A673 (cell line): ENCODE measurements at regions not wholly inside any gene's neighbourhood (a gene's known extent, or its start where the extent isn't known, plus 50 kb on each side); places are given as distances from the start of the nearest gene placed in this dataset.

Source experiments
- BruUV-seq: library from RNA; stranded (reverse); fragments of 400-500 nt; replicated peaks from 2 replicates; lab custom pipeline; 2021; lab: Mats Ljungman, UMichigan
- CTCF ChIA-PET: fragments of 300-600 bp; sonication (Branson Sonifier 250); formaldehyde crosslinking; loops from one replicate; lab custom pipeline; 2022; ENCODE audit warnings: antibody characterized with exemption; lab: Charles Lee
- POLR2A ChIA-PET: fragments of 300-600 bp; sonication (Branson Sonifier 250); formaldehyde crosslinking; loops from one replicate; lab custom pipeline; 2022; ENCODE audit warnings: antibody characterized with exemption; ENCODE audit not compliant: low non-redundant PET; lab: Charles Lee
- DNase-seq: peaks from one replicate; pipeline ENCODE4 v3.0.0-alpha.2; 2015; ENCODE audit warnings: low spot score
- H3K27ac ChIP-seq: fragments of 200-600 bp; sonication (generic); 2 replicates; pipeline ENCODE4 v1.5.1; 2016; ENCODE audit warnings: mixed run types, low read depth, mild to moderate bottlenecking, mixed read lengths, antibody characterized with exemption, low read length; ENCODE audit not compliant: poor library complexity, severe bottlenecking
- H3K27me3 ChIP-seq: fragments of 200-600 bp; sonication (generic); replicated peaks from 2 replicates; pipeline ENCODE4 v1.6.1; 2017; ENCODE audit warnings: mixed run types, low read depth, mild to moderate bottlenecking, mixed read lengths, antibody characterized with exemption, low read length; ENCODE audit not compliant: insufficient read depth, poor library complexity
- H3K36me3 ChIP-seq: fragments of 200-600 bp; sonication (generic); 2 replicates; pipeline ENCODE4 v1.6.1; 2016; ENCODE audit warnings: mixed run types, mild to moderate bottlenecking, mixed read lengths, antibody characterized with exemption, low read length; ENCODE audit not compliant: insufficient read depth, poor library complexity, severe bottlenecking
- H3K4me1 ChIP-seq: fragments of 200-600 bp; sonication (generic); 2 replicates; pipeline ENCODE4 v1.6.1; 2017; ENCODE audit warnings: mixed run types, mild to moderate bottlenecking, mixed read lengths, antibody characterized with exemption, low read length; ENCODE audit not compliant: insufficient read depth, poor library complexity, severe bottlenecking
- H3K4me3 ChIP-seq: fragments of 200-600 bp; sonication (generic); 2 replicates; pipeline ENCODE4 v1.5.1; 2016; ENCODE audit warnings: low read depth, mixed run types, mild to moderate bottlenecking, mixed read lengths, low read length; ENCODE audit not compliant: poor library complexity, severe bottlenecking
- H3K9me3 ChIP-seq: fragments of 200-600 bp; sonication (generic); 2 replicates; pipeline ENCODE4 v1.6.1; 2016; ENCODE audit warnings: mixed run types, low read depth, mild to moderate bottlenecking, mixed read lengths, antibody characterized with exemption, low read length; ENCODE audit not compliant: poor library complexity, severe bottlenecking
- CTCF ChIP-seq: fragments of 300-800, 200-600 bp; sonication (generic); conservative IDR thresholded peaks from 2 replicates; pipeline ENCODE4 v1.5.1; 2017; ENCODE audit warnings: low read depth, mild to moderate bottlenecking, antibody characterized with exemption, low read length, moderate library complexity, mixed read lengths
- EZH2 ChIP-seq: fragments of 200-600 bp; sonication (generic); IDR thresholded peaks from 2 replicates; pipeline ENCODE4 v1.6.1; 2017; ENCODE audit warnings: borderline replicate concordance, low read depth, mild to moderate bottlenecking, mixed read lengths, antibody characterized with exemption, low read length; ENCODE audit not compliant: poor library complexity, severe bottlenecking
- intact Hi-C: fragments of 100-400 bp; cut with micrococcal nuclease; formaldehyde crosslinking; loops from one replicate; pipeline ENCODE4 v1.10.0; 2022; ENCODE audit not compliant: unreplicated experiment

- POLR2A ChIA-PET = no interaction called here
- H3K27ac ChIP-seq = no peak overlapping the region
- no peak for TF ChIP-seq CTCF
- TF ChIP-seq EZH2 = no peak
- no peak overlapping the region for H3K4me3 ChIP-seq
- H3K4me1 ChIP-seq = no peaks in the 10 kb centered on the region
- H3K27me3 ChIP-seq = peaks cover 23% of the 10 kb centered on the region
- H3K36me3 ChIP-seq = no peaks in the 10 kb centered on the region
- intact Hi-C loops = no loop called here
- CTCF ChIA-PET = no interaction called here
- DNase-seq = no peak
- no TSS peak for BruUV-seq
- H3K9me3 ChIP-seq = no peaks in the 10 kb centered on the region
Observed at GRCh38 chr5:165188556-165189175, 1683.2 kb downstream of the MAT2B start.

DNA sequence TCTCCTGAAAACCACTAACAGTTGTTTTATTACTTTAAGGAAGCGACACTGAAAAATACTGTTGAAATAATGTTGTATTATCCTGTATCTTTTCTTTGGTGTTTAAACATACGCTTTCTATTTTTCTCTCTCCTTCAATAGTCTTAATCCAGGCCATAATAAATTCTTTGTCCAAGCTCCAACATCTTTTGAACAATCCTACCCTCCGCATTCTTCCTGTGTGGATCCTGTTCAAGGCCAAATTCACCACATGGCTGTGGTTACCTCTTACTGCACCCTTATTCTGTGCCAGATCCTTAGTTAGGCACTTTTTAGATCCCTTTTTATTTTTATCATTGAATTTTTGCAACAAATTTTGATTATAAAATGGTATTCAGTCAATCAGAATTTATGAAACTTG, 1691.5 kb downstream of the MAT2B start:
- BruUV-seq = no TSS peak
- CTCF ChIA-PET = no interaction called here

DNA sequence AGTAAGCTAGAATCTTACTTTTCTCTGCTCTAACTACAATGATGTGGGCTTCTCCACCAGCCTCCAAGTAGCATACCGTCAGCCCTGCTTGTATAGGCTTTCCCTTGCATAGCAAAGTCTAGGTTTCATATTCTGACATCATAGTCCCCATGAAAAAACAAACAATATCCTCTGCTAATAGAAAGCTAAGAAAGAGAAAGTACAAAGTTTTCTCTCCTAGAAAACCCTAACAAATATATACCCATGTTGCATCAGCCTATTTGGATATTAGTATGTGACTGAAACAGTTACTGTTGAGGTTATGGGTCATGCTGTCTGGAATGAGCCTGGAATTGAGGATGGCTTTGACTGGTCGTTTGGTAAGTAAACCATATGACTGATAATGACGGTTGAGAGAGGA, 1696.0 kb downstream of the MAT2B start:
- TF ChIP-seq CTCF (no peak), EZH2 (no peak)
- POLR2A ChIA-PET = no interaction called here
- Histone ChIP-seq H3K27me3 (no peaks in the 10 kb centered on the region), H3K27ac (no peak overlapping the region), H3K9me3 (no peaks in the 10 kb centered on the region), H3K4me3 (no peak overlapping the region), H3K4me1 (no peaks in the 10 kb centered on the region), H3K36me3 (no peaks in the 10 kb centered on the region)
- CTCF ChIA-PET = no interaction called here
- no TSS peak for BruUV-seq
- intact Hi-C loops = no loop called here
- DNase-seq = no peak

More for the DNA sequence above, 1691.5 kb downstream of the MAT2B start:
- Histone ChIP-seq H3K36me3 (no peaks in the 10 kb centered on the region), H3K27me3 (peaks cover 13% of the 10 kb centered on the region), H3K4me3 (no peak overlapping the region), H3K9me3 (no peaks in the 10 kb centered on the region), H3K4me1 (no peaks in the 10 kb centered on the region), H3K27ac (no peak overlapping the region)
- POLR2A ChIA-PET = no interaction called here
- no peak for DNase-seq
- intact Hi-C loops = no loop called here
- TF ChIP-seq CTCF (no peak), EZH2 (no peak)
